Astrocyte (in vitro differentiated cells and primary cell): ENCODE measurements at regions not wholly inside any gene's neighbourhood (a gene's known extent, or its start where the extent isn't known, plus 50 kb on each side); places are given as distances from the start of the nearest gene placed in this dataset.

Source experiments
- EZH2 ChIP-seq: IDR thresholded peaks from 2 replicates; pipeline ENCODE4 v1.6.1; 2012; ENCODE audit warnings: mild to moderate bottlenecking, low read length, inconsistent platforms; ENCODE audit not compliant: insufficient read depth
- TF ChIP-seq, protein P1 (sequence below): IDR thresholded peaks from 2 replicates; pipeline ENCODE4 v1.5.1; 2011; ENCODE audit warnings: low read depth, mild to moderate bottlenecking, inconsistent platforms, low read length, moderate library complexity; ENCODE audit not compliant: insufficient read depth

DNA sequence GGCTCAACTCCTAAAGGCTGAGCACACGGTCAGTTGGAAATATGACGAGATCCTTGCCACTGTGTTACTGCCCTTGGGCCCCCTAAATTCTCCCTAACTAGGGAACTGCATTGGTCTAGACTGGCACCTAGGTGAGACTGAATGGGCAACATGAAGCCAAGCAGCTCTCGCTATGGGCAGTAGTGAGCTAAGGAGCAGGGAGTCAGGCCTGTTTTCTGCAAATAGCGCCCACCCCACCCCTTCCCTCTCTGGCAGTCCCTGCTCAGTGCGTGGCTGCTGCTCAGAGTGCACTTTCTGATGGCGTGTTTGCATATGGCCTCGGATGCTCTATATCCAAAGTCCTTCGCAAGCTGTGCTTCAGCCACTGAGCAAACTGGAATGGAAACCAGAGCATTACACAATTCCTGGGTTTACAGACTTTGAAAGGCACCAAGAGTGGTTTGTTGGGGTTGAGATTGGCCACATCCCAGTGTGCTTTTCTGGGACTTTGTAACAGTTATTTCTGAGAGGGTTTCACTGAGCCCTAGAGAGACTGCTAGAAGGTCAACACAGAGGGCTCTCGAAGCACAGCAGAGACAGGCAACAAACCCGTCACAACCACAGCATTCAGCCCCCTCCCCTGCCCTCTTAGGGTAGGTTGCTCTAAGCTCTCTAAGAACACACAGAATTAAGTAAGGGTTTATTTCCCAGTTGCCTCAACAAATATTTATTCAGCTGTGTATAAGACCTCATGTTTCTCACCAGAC is 419.9 kb downstream of the STK39 start:
- TF ChIP-seq, protein P1, sequence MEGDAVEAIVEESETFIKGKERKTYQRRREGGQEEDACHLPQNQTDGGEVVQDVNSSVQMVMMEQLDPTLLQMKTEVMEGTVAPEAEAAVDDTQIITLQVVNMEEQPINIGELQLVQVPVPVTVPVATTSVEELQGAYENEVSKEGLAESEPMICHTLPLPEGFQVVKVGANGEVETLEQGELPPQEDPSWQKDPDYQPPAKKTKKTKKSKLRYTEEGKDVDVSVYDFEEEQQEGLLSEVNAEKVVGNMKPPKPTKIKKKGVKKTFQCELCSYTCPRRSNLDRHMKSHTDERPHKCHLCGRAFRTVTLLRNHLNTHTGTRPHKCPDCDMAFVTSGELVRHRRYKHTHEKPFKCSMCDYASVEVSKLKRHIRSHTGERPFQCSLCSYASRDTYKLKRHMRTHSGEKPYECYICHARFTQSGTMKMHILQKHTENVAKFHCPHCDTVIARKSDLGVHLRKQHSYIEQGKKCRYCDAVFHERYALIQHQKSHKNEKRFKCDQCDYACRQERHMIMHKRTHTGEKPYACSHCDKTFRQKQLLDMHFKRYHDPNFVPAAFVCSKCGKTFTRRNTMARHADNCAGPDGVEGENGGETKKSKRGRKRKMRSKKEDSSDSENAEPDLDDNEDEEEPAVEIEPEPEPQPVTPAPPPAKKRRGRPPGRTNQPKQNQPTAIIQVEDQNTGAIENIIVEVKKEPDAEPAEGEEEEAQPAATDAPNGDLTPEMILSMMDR = no peak
- no peak for TF ChIP-seq EZH2
